ENCODE measurements at regions not wholly inside any gene's neighbourhood (a gene's known extent, or its start where the extent isn't known, plus 50 kb on each side); places are given as distances from the start of the nearest gene placed in this dataset.
"Not testable (repeated sequence)": the region's sequence is repeated elsewhere in the genome, so short reads cannot be mapped to it uniquely, and the experiment has no call there.

DNA sequence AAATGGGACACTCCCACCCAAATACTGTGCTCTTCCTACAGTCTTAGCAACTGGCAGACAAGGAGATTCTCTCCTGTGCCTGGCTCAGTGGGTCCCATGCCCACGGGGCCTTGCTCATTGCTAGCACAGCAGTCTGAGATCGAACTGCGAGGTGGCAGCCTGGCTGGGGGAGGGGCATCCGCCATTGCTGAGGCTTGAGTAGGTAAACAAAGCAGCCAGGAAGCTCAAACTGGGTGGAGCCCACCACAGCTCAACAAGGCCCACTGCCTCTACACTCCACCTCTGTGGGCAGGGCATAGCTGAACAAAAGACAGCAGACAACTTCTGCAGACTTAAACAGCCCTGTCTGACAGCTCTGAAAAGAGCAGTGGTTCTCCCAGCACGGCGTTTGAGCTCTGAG lies 174.8 kb downstream of the COL12A1 start:
- DNase-seq: not testable (repeated sequence)

DNA sequence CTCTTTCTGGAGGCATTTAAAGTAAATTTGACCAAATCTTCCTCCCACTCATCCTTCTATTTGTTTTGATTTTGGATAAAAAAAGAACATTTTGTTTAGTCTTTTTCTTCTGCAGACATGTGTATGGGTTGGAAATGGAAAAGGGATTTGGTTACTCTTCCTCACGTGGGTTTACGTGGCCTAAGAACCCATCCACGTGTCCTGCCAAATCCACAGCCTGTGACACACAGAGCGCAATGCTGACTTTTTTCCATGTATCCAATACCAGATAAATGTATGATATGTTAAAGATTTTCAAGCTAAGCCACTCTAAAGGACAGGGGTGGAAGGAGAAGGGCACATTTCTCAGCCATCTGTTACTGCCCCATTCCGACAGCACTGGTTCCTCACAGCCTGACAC lies 176.5 kb downstream of the COL12A1 start:
- no peak for DNase-seq

DNA sequence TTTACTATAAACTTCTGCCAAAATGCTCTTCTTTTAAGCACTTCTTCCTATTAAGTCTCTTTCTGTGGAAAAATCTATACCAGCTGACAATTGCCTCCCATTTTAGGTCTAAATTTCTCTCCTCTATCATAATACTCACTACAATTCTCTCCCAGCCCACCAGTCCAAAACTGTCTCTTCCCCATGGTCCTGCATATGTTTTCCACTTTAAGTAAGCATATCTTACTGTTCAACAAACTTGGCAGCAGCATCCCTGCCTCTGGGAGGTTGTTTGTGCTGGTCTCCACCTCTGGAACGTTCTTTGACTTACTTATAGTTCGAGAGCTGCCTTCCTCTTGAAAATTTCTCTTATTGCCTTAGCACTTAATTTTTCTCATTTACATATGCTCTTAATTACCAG lies 180.5 kb downstream of the COL12A1 start:
- no peak for DNase-seq

DNA sequence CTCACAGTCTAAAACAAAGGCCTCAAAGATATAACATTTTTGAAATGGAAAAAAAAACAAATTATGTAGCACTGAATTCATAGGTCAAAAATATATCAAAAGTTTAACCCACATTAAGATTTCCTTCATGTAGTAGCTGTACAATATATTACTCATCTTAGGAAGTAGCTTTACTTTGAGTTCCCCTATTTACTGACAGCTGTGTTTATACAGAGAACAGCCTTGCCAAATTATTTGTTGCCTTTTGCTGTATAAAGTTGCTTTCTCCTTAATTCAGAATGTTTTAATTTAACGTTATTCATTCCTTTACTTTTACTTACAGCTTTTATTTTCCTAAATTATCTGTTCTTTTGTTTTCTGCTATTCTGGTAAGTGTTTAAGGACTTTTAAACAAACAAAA lies 181.0 kb downstream of the COL12A1 start:
- no peak for DNase-seq

DNA sequence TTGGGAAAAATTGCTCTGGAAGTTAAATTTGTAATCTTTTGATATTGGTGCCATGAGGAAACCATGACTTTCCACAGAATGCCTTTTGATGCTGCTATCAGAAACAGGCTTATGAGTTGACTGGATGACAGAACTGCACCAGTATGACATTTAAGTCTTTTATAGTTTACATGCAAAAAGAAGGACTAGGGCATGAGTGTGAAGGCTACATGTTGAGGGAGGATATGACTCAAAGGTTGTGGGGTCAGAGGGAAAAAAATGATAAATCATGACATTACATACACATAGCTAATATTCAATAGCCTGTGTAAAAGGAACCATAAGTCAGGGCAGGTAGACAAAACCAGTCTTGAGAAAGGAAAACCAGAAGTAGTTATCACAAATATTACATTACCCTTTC lies 182.2 kb downstream of the COL12A1 start:
- no peak for DNase-seq

DNA sequence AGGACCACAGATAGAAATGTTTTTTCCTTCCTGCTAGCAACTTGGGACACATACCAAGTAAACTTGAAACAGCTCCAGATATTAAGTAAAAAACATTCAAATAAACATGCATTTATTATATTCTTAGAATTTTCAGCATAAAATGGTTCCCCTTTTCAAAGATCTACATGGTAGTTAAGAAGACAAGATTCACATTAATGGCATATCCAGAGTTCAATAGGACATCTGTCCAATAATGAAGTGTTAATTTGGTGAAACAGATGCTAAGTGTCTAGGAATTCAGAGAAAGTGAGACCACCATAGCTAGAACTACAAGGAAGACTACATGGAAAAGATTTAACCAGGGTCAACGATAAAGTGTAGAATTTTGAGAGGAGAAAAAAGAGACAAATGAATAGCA lies 184.9 kb downstream of the COL12A1 start:
- DNase-seq: no peak

DNA sequence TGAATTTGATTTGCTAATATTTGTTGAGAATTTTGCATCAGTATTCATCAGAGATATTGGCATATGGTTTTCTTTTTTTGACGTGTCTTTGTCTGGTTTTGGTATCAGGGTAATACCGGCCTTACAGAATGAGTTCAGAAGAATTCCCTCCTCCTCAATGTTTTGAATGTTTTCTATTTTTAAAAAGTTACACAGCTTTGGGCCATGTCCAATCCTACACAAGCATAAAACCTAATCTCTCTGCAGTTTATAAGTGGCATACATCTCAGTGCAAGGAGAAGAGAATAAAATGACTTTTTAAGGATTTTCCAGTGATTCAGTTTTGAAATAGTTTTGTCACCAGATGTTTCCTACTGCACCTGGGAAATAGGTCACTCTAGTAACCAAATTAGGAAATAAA lies 185.5 kb downstream of the COL12A1 start:
- no peak for DNase-seq

DNA sequence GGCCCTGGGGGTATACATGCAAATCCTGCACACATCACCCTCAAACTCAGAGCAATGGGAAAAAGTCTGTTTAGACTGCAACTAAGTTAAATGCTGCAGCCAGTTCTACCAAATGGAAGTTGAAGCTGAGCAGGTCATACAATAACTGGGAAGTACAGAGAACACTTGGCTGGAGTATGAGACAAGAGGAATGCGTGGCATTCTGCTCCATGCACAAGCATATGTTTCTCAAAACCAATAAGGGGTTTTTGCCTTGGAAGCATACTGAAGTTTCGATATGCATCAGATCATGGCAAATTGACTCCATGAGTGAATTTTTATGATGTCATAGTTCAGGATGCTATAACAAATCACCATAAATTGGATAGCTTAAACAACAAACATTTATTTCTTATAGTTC lies 193.8 kb downstream of the COL12A1 start:
- no peak for DNase-seq

DNA sequence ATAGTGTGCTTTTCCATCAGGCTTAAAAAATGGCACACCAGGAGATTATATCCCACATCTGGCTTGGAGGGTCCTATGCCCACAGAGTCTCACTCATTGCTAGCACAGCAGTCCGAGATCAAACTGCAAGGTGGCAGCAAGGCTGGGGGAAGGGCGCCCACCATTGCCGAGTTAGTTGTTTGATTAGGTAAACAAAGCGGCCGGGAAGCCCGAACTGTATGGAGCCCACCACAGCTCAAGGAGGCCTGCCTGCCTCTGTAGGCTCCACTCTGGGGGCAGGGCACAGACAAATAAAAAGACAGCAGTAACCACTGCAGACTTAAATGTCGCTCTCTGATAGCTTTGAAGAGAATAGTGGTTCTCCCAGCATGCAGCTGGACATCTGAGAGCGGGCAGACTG lies 201.9 kb downstream of the COL12A1 start:
- DNase-seq: not testable (repeated sequence)

DNA sequence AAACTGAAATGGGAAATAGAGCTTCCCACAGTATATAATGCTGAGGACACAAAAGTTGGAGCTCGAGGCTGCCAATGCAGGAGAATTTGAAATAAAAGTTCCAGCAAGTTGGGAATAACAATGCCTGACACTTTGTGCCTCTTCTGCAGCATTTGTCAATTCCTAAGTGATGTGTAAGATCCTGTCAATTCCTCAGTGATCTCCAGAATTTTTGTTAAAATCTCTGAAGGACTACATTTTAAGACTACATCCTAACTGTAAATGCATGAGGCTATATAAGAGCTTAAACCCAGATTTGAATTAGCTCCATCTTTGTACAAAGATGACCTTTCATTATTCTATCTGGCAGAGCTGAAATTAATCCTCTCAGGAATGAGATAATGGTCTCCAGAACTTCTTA lies 208.2 kb downstream of the COL12A1 start:
- no peak for DNase-seq

DNA sequence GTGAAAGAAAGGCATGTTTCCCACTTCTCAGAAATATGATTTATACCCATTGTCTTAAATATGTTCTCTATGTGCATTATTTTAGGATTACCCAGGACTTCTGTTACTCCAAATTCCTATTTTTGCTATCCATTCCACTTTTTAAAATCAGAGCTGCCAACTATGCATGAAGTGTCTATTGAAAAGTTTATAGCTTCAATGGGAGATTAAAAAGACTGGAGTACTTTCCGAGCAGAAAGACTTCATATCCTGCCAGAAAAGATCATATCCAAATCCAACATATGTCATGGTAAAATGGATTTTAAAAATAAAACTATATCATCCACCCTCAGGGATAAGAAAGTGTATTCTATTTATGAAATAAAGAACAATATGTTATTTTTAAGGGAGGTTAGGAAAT lies 212.7 kb downstream of the COL12A1 start:
- no peak for DNase-seq

DNA sequence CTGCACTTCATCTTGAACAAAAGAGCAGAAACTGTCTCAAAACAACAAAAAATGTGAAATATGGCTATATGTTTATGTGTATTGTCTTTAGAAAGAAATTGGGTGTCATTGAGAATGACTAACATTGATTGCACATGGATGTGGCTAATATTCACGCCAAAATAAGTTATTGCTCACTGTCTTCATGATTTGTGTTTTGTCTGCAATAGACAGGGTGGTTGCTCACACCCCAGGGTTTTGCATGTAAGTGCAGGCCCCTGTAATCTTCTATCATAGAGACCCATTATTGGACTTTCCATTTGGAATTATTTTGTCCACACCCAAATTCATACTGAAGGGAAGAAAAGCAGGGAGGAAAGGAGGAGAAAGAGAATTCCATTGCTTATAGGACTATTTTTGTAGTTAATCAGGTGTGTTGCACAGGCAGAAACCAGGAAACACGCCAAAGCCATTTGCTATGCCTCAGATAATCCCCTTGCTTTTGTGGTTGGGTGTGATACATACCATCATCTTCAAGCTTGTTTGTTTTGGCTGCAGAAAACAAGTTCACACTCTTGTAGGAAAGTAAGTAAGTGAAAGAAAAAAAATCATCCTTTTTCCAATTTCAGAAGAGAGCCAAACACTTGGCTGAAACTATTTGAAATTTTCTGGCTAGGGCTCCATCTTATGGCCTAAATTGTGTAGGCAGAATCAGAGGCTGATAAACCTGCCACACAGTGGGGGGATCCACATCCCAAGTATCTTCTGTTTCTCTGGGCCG lies 214.1 kb downstream of the COL12A1 start:
- DNase-seq: no peak

DNA sequence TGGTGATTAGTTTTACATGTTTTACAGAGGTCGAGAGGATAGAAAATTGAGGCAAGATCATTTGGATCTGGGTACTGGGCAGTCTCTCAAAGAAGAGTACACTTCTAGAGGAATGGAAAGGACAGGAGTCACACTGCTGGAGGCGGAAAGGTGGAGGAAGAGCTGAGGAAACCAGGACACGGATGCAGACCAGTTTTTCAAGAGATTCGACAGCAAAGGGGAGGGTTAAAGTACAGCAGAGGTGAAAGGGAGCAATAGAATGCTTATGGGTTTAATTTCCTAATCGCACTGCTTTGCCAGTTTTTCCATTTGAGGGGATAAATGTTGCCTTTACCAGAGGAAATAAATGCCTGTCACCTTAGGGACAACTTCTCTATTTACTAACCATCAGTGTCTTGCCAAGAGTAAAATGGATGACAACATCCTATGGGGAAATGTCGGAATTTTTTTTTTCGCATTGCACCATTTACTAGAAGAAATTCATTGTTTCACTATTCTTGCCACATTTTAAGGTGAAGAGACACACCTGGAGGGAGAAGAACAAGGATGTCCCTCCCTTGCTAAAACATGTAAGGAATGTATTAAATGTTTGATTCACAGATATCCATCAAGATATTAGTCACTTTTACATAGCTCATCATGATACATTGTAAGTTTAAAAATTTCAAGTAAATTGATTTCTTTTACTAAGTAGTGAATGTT lies 226.6 kb downstream of the COL12A1 start:
- DNase-seq: no peak

DNA sequence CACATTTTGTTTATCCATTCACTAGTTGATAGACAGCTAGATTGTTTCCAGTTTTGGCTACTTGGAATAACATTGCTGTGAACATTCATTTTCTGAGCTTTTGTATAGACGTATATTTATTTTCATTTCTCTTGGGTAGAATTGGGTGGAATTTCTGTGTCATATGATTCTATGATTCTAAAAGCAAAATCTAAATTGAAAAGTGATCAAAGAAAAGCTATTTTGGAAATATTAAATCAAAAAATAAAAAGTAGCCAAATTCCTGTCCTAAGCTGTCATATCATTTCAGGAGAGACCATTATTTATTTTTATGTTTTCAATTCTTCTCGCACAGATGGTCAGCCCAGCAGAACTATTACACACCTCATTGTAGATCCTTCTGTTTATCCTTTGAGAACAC lies 229.2 kb downstream of the COL12A1 start:
- DNase-seq: no peak

DNA sequence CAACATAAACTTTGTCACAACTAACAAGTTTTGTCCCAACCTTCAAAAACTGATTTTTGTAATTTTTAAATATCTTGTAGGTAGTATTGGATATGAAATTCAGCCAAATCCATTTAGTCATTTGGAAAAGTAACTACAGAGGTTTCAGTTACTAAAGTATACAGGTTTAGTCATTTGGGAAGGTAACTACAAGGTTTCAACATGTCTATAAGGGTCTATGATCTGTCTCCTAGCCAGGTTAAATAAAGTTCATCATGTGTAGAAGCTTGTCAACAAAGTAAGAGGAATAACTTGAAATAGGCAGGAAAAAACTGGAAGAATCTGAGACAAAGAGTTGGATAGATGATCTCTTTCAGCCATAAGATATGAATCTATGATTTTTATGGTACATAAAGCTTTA lies 229.8 kb downstream of the COL12A1 start:
- DNase-seq: no peak

DNA sequence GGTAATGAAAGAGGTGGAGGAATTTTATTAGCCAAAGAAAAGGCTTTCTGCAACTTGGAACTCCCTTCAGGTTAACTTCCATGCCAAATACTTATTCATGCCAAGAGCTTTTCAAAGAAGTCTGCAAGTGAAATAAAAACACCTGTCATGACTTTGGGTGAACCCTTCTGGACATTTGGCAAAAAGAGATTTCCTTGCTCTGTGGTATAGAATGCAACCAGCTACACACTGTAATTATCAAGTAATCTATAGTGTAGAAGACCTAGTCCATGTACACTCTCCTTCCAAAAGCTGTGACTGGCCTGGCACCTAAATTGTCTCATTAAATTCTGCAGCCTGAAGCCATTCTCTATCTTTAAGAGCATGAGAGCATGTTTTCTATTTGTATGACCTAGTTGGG lies 232.3 kb downstream of the COL12A1 start:
- DNase-seq: no peak

DNA sequence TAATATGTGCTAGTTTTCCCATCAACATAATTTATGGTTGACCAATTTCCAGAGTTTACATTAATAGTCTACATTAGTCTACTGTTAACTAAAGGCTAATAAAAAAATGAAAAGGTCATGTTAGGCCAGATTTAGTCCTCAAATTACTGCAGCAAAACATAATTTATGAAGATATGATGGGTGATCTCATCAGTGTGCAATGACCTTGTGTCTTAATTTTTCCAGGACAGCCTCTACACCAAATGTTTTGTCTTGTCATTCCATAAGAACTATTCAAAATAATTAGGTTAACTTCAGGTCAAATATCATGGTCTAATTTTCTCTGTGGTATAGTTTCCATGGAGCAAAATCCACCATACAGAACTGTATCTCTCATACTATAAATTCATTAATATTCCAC lies 234.2 kb downstream of the COL12A1 start:
- no peak for DNase-seq

DNA sequence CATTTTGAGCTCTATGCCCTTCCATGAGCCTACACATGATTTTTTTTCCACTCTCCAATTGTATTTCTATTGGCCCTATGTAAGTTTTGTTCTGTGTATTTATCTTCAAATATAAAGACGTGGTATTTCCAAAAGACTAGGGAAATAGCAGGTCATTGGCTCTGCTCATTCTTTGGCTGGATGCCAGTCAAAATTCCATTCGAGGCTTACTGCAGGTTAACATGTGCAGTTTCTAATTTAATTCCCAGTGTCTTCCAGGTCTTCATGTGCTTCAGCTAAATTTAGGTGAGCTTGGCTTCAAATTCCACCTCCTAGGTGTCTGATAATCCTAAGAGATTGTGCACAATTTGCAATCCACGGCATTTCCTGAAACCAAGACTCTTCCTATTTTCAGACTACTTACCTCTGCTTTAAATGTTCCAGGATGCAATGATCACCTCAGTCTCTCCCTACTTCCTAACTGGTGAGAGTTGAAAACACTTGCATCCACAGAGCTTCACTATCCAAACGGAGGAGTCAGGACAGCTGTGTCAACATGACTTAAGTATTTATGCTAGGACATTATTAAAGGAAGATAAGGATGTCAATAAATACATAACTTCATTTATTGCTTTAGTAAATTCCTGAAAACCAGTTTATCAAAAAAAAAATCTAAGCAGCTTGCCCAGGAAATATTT lies 236.1 kb downstream of the COL12A1 start:
- no peak for DNase-seq

DNA sequence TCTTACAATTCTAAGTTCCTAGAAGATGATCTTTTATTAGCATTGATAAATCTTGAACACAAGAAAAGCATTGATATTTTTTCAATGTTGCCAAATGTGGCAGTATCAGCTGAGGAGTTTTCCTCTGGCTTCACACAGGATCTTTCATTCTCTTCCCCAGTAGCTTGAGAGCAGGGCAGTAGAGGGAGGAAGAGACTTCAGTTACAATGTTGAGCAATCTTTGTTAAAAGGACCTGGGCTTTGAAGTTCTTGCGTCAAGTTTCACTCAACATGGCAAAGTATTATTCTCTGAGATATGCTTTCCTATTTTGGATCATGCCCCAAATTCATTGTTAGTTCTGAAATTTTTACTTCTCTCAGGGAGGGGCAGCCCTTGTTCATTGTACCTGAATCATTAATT lies 238.0 kb downstream of the COL12A1 start:
- DNase-seq: no peak

DNA sequence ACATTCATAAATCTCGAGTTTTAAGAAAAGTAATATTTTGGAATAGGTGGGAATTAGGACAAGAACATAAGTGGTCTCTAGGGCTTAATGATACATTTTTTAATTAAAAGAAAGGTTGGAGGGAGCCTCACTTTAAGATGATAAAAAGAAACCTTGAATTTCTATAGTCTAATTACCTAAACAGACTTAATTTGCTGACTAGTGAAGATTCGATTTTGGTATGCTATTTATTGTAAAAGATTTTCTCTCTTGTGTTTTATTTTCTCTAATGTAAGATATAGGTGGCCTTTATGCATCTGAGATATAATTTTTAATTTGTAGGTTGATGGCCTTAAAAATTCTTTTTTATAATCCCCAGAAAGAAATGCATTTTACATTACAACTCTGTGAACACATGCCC lies 239.1 kb downstream of the COL12A1 start:
- no peak for DNase-seq

DNA sequence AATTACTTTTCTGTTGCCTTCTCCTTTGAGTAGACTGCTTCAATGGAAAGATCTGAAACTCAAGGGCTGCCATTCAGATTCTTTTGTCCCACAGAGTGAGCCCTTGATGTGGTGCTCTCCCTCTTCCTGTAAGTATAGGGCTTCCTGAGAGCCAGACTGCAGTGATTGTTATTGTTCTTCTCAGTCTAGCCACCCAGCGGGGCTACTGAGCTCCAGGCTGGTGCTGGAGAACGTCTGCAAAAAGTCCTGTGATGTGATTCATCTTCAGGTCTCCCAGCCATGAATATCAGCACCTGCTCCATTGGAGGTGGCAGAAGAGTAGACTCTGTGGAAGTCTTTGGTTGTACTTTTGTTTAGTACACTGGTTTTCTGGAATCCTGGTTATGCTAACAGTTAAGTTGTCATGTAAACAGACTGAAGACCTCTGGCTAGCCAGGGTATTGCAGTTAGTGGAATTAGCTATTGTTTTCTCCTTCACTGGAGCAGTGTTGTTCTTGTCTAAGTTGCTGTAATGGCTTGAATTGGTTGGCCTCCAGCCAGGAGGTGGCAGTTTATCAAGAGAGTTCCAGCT lies 240.9 kb downstream of the COL12A1 start:
- DNase-seq: no peak

DNA sequence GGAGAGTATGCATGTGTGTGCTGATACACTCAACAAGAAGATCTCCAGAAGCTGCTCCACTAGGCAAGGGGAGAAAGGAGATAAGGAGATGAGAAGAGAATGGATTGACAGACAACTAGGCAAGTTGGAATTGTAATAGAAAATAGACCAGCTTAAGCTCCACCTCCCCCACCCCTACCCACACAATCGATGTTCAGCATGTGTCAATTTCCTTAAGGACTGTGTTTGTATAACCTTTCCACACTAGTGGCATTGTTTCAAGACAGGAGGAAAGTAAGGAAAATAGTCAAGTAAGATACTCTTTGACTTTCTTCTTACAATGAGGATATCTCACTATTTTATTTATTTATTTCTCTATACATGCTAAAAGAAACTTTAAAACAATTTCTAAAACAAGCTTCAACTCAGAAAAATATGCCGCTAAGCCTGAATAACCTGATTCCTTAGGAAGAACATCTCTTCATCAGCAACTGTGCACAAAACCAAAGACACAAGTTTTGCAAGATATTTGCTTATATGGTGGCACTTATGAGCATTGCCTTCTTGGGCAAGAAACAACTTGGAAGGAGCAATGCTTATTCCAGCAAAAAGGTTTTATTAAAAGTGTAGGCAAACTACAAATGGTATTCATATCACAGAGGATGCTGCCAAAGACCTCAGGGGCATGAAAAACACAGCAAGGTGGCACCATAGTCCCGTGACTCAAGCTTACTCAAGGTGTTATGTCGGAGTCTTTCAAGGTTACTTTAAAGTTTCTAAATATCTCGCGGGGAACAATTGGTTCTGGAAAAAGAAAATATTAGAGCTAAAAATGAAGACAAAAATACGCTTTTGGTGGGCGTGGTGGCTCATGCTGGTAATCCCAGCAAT lies 249.1 kb downstream of the COL12A1 start:
- DNase-seq: no peak

DNA sequence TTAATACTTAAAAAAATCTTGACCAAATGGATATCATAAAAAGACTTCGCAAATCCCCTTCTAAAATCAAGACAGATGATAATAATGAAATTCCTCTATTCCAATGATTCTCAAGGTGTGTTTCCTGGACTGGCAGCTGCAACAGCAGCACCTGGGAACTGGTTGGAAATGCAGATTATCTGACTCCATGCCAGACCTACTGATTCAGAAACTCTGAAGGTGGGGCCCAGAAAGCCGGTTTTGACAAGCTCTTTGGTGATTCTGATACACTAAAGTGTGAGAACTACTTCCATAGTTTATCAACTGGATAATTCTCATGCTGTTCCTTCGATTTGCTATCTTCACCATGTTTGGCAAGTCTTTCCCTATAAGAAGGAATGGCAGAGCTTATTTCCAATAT lies 252.1 kb downstream of the COL12A1 start:
- no peak for DNase-seq

All from NCI-H187 treated with DMSO at 0.1 percent for 48 hours (cell line).